Stimulated activated CD4-positive, alpha-beta T cell treated with anti-CD3 and anti-CD28 coated beads, TNF-alpha, amount 100 ng/mL, for 48 hours (primary cell): ENCODE measurements at regions not wholly inside any gene's neighbourhood (a gene's known extent, or its start where the extent isn't known, plus 50 kb on each side); places are given as distances from the start of the nearest gene placed in this dataset.

ENCODE experiments used
- DNase-seq, 3 donors: peaks; one replicate each; pipeline ENCODE4 v3.0.0-alpha.2; 2020; ENCODE audit warnings: low read depth in 3 of 3

DNA sequence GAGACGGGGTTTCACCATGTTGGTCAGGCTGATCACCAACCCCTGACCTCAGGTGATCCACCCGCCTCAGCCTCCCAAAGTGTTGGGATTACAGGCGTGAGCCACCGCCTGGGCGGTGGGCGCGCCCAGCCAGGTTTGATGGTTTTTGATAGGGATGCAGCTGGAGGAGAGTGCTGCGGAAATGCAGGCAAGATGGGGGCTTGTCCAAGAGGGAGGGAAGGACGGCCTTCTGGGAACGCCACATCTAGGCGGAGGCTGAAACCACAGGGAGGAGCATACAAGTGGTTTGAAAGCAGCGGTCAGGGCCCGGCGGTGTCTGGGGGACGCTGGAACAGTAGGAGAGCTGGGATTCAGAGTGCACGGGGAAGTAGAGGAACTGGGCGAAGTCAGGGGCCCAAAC lies 134.6 kb downstream of the VRK1 start:
- DNase-seq, result no peak

DNA sequence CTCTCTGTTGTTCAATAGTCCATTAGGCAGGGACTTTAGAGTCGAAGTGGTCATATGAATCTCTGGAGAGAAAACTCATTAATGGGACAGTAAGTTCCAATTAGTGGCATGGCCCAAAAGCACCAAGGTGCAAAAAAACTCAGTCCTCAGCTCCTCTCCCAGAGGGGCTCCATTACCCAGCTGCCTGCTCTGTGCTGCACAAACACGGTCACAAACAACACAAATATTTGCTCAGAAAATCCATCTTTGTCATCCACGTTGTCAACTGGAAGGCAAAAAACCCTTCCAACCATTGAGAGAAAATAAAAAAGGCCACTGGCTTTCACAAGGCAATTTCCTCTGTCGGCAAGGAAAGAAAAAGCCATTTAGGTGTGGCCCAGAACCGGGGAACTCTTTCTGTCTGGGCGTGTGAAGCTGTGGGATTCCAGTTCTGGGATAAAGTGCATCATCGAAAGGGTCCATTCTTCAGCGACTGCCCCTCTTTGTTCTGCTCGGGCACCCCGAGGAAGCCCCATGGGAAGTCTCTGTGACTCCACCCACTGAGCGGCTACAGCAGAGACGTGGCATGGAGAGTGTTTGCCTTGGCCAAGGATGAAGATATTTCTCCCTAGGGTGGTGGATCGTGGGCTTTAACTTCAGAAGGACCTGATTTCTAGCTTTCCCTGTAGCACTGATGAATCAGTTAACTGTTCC lies 137.6 kb downstream of the VRK1 start:
- no peak for DNase-seq

DNA sequence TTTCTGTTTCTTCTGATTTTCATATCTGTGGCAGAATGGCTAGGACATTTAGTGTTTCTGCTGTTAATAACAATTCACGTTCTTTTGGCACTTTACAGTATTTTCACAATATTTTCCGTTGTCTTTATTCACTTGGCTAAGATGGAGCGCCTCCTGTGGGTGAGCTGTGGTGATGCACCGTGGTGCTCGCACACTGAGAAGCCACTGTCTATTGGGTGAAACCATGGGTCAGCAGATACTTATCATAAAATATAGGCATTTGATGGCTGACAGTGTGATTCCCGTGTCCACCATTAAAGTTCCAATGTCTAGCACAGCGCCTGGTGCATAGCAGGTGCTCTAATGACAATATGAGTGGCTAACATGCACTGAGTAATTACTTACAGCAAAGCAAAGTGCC lies 141.8 kb downstream of the VRK1 start:
- no peak for DNase-seq

DNA sequence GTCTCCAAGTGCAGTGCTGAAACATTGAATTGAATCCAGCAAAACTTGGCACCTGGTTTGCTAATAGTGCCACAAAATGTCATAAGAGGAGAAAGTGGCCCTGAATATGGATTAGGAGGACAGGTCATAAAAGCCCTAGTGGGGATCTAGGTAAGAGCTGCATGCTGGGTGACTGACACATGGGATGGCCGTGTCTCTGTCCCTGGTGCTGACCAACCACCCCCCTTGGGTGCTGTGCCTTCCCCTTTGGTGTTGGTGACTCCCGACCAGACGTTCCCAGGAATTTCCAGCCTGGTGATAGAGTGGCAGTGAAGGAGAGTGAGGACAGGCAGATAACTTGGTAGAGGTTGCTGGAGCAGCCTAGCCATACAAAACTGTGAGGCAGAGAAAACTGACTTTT lies 142.8 kb downstream of the VRK1 start:
- DNase-seq, result no peak

DNA sequence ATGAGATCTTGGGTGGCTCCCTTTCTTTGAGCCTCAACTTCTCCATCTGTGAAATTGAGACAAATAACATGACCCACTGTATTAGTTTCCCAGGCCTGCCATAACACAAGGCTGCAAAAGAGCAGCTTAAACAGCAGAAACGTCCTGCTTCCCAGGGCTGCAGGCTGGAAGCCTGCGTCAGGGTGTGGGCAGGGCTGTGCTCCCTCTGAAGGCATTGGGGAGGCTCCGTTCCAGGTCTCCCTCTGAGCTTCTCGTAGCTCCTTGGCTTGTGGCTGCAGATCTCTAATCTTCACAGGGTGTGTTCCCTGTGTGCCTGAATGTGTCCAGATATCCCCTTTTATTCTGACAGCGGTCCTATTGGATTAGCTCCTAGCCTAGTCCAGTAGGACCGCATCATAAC lies 147.1 kb downstream of the VRK1 start:
- no peak for DNase-seq

DNA sequence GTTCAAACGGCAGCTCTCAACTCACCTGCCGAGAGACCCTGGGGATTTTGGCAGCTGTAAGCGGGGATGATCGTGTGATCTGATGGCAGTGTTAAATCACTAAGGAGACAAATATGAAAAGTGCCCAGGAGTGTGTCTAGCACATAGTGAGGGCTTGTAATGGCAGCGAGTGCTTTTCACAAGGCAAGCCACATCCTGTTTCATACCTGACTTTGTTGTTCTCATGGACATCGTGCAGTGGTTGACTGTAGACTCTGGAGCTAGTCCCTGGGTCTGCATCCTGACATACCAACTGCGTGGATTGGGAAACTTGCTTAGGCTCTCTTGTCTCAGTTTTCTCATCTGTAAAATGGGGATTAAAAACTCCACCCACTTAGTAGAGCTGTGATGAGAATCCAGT lies 148.5 kb downstream of the VRK1 start:
- no peak for DNase-seq

DNA sequence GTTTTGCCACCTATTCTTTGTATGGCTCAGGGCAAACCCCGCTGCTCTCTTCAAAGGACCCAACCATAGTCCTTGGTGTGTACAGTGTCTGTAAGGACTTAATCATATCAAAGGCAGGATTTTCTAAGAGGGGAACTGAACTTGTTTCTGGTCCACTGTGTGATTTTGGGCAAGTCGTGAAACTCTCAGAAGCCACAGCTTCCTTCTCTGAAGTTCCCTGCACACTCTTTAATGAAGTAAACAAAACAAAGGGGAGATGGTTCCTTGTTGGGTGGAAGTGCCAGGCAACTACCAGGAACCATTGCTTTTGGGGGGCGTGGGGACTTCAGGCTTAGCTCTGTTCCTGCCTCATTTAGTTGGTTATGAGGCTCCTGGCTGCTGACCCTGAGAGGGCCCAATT lies 152.4 kb downstream of the VRK1 start:
- no peak for DNase-seq

DNA sequence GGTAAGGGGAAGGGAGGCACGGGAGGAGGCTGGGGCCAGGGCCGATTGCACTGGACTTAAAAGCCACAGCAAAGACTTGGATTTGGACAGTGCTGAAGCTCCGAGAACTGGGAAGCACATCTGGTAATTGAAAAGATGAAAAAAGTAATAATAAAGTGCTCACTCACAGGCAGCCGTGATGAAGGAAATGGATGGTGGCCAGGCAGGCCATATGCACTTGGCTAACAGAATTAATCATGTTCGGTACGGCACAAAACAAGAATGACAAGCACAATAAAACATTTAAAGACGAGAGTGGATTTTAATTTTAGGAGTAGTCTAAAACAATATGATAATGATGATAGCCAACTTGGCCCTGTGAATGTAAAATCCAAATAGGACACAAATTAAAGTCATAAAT lies 154.3 kb downstream of the VRK1 start:
- no peak for DNase-seq

DNA sequence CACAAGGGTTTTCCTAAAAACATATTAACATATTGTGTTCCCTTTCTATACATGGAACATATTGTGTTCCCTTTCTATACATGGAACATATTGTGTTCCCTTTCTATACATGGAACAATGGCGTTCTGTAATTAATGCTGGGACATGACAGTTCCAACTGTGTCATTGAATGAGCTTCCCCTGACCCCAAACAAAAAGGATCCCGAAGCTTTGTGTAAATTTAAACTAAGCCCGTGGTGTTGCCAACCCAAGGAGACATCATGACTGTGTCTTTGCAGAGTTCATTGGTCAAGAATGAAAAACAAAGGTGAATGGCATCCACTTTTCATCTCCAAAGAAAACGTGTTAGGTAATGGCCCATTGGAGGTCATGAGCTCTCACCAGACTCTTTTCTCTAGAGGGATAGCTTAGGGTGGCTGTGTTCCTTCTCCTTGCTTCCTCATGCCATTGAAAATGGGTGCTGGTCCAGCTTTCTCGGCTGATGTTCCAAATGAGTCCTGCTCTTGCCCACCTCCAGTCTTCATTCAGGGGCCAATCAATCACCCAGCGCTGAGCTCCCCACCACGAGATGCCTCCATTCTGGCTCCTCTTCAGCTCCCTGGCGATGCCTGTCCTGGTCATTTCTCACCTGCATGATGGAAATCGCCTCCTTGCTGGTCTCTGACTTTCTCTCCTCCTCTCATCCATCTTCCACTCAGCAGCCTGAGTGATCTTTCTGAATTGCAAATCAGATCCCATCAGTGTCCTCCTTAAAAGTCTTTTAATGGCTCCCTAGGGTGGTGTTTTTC lies 156.1 kb downstream of the VRK1 start:
- no peak for DNase-seq

DNA sequence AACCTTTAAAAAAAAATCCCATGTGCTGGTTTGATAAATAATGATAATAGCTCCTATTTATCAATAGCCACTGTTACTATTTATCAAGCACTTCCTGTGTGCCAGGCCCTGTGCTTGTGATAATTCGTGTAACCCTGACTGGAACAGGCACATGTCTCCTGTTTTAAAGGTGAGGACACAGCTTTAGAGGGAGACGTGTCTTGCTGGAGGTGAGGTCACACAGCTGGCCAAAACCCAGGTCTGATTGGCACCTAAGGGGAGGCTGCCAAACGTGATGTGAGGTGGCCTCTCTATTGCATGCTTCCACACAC lies 156.6 kb downstream of the VRK1 start:
- no peak for DNase-seq

DNA sequence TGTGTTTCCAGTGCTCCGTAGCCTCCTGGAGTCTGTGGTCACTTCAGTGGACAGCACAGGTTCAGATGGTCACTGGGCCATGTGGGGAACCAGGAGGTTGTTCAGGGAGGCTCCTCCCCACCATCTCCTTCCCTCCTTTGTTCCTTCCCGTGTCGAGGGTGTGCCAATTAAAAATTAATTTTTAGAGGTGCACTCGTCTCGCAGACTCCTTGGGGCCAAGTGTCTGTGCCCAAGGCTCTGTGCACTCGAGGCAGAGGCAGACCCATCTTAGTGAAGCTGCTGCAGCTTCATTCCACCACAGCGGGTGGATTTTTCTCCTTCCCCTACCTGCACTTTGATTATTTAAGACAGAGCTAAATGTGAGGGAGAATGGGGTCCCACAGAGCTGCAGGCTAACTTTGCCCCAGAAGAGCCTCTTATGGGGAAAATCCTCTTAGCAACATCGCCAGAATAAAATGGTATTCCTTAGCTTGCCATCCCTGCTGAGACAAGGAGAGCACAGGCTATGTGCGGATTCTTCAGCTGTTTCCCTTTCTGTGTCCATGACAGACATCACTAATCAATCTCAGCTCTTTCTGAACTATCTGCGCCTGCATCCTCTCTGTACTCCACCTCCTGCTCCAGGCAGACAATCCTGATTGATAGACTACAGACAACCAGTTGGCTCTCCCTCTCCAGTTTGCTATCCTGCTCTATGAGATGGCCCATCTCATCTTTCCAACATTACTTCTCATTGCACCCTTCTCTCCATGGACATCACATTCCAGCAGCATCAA lies 159.5 kb downstream of the VRK1 start:
- no peak for DNase-seq

DNA sequence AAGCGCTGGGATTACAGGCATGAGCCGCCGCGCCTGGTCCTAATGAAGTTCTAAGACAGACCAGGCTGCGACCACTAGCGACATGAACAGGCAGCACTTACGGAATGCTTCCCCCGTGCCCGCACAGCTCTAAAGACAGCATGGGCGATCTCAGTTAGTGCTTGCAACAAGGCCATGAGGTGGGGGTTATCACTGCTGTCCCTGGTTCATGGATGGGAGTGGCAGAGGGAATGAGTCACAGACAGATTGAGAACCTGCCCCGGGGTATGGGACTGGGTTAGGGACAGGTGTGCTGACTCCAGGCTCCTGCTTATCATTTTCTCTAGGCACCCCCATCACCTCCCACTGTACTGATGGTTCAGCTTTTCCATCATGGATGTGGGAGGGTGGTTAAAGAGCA lies 160.9 kb downstream of the VRK1 start:
- DNase-seq, result no peak

DNA sequence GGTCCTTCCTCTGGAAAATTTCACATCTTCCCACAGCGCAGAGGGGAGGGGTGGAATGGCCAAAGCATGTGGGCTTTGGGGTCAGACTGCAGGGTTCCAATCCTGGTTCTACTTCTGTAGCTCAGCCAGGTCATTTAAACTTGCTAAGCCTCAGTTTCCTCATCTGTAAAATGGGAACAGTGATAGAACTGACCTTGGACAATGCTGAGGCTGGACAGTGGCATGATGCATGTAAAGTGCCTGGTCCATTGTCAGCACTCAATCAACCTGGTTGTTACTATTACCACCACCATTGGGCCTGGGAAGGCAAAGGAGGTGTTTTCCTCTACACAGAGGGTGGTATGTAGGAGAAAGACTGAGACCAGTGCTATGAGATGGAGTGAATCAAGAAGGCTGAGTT lies 162.8 kb downstream of the VRK1 start:
- DNase-seq, result no peak

DNA sequence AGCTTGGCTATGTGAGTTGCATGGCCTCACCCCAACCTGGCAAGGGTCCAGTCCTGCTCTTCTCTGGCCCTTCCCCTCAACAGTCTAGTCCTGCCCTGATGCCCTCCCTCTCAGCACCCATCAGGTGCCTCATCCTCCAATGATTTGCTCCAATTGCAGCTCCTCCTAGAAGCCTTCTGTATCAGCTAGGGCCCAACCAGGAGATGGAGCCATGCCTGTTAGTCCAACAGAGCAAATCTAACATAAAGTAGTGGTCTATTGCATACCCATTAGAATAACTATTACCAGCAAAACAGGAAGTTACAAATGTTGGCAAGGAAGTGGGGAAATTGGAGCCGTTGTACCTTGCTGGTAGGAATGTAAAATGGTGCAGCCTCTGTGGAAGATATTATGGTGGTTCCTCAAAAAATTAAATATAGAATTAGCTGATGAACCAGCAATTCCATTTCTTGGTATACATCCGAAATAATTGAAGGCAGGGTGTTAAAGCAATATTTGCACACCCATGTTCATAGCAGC lies 163.5 kb downstream of the VRK1 start:
- no peak for DNase-seq

DNA sequence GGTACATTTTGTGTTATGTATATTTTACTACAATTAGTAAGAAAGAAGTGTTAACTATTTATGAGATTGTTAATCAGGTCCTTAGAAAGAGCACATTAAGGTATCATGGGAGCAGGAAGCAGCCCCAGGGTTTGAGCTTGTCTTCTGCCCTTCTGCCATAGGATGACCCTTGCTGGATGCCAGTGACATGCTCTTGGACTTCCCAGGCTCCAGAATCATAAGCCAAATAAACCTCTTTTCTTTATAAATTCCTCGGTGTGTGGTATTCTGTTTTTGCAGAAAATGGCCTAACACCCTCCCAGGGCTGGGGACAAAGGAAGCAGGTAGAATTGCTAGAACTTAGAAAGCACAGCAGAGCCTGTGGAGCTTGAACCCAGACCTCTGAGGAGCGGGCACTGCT lies 164.7 kb downstream of the VRK1 start:
- DNase-seq, result no peak

DNA sequence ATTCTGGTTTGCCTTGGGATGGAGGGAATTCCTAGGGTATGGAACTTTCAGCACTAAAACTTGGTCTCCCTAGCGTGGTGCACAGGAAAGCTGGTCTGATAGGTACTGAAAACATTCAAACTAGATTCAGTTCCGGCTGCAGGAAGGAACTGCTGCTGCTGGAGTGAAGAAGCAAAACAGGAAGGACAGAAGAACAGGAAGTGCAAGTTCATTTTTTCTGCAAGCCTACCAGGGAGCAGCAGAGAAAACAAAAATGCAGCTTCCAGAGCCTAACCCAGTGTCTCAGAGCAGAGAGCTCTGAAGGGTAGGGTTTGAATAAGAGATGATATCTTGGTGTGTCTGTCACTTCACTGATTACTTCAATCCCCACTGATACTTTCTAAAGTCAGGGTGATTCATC lies 165.2 kb downstream of the VRK1 start:
- no peak for DNase-seq

DNA sequence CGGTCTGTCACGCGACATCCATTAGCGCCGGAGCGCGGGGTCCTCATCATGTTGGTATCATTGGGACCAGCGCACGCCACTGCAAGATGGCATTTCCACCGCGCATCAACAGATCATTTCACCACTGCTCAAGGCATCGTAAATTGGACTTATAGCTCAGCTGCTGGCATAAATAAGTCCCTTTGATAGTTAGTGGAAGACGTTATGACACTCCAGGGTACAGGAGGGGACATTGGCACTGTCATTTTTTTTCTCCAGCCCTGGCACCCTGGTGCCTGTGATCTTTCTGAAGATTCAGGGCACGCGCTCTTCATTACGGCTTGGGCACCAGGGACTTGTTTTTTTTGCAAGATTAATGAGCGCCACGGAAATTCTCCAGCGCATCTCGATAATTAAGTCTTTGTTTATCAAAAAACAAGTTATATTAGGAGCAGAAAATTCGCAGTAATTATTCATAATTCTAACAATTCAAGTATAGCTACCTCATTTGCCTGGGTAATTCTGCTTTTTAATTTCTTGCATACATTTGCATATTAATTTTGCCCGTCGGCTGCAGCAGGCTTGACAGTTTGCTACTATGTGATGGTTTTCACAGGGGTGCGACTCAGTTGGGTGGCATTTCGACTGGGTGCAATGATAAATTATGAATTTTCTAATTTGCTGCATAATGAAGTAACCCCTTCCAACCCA lies 167.7 kb downstream of the VRK1 start:
- no peak for DNase-seq

DNA sequence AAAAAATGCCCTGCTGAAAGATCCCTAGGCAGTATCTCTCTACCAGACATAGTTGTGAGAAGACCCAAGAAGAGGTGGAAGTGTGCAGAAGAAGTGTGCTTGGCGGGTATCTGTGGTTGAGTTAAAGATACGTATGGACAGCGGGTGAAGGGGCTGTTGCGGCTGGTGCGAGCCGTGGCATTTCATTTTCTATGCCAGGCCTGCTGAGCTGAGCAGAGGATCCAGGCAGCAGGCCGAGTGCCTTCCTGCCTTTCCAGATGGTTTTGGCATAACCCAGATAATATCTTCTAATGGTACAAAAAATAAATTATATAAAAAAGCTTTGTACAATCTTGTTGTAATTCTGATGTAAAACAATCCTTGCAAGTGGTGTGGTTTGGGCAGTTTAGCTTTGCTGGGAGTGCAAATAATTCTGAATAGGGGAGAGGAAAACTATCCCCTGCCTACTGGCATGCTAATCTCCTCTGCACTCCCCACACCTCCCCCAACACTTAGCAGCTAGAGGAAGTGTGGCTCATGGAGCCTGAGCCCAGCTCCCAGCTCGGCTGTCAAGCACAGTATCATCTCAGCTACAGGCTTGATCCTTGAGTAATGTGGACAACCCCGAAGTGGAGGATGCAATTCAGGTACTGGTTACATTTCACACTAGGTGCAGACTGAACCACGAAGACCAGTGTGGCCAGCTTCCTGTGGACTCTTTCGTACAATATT lies 168.9 kb downstream of the VRK1 start:
- no peak for DNase-seq

DNA sequence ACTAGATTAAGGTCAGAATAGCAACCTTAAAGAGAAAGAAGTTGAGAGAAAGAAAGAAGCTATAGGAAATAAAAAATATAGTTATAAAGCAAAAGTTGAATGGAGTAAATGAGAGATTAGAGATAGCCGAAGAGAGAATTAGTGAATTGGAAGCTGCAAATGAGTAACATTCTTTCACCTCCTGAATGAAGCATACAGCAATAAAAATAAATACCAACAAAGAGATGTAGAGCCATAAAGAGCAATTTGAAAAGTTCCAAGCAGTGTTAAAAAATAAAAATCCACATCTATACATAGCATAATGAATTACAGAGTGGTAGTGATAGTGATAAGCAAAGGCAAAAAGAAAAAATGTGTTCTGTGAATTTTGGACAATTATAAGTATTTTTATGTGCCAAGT lies 177.9 kb downstream of the VRK1 start:
- DNase-seq, result no peak

DNA sequence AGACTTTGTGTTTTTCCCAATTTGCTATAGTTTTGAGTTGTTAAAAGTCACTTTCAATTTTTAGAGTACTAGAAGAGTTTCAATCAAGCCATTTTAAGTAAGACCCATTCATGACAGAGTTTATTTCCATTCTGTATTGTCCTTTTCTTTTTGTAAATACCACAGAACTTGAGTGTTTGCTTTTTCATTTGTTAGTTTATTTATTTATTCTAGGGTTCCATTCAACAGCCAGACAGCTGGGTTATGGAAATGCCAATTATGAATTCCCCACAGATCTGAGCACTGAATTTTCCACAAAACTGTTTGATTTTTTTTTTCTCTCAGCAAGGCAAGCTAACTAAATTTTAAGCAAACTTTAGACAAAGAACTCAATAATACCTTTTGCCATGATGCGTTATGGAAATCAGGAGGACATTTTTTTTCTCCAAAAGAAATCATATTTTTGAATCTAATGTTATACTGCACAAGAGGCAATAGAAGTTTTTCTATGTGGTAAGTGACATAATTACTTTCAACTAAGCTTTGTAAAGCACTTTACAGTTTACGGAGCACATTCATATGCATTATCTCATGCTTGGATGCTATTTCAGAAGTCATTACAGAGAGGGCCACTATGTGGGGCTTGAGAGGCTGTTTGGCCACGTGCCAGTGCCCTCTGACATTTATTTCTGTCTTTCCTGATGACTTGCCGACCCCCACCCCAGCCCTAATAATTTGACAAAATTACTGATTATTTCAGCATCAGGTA lies 181.5 kb downstream of the VRK1 start:
- DNase-seq, result no peak

DNA sequence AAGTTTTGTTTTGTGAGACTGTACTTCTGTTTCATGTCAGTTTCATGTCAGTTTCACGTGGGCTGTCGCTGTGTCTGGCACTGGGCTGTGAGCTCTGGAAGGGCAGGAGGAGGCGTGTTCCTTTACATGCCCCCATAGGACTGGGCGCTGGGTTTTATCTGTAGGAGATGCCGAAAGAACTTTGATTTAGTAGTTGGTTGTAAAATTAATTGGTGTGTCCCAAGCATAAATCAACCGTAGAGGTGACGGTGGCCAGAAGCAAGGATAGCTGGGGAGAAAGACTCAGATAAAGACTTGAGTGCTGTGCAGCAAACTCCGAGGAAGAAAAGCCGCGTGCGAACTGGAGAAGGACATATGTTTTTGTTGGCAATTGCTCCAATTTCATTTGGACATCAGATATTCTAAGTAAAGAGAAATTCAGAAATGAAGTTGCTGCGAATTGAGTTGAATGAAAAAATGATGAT lies 182.5 kb downstream of the VRK1 start:
- no peak for DNase-seq
